Activated naive CD4-positive, alpha-beta T cell treated with anti-CD3 and anti-CD28 coated beads for 36 hours (primary cell): ENCODE measurements at regions not wholly inside any gene's neighbourhood (a gene's known extent, or its start where the extent isn't known, plus 50 kb on each side); places are given as distances from the start of the nearest gene placed in this dataset.
A peak's percentile ranks its signal among the peaks of the same experiment; 100 is the strongest.
"Not testable (repeated sequence)": the region's sequence is repeated elsewhere in the genome, so short reads cannot be mapped to it uniquely, and the experiment has no call there.

ENCODE experiments used
- CTCF ChIA-PET: fragments of 350-600 bp; sonication (Branson Sonifier 250); formaldehyde crosslinking; loops from one replicate; lab custom pipeline; 2021; ENCODE audit warnings: antibody characterized with exemption; lab: Charles Lee
- DNase-seq: peaks from one replicate; pipeline ENCODE4 v3.0.0-alpha.2; 2020
- H3K27ac Mint-ChIP-seq: one replicate; pipeline ENCODE4 v1.8.0; 2021; ENCODE audit warnings: mild to moderate bottlenecking, mixed read lengths
- H3K27me3 Mint-ChIP-seq: one replicate; pipeline ENCODE4 v1.8.0; 2021; ENCODE audit warnings: low read depth, mixed read lengths
- H3K36me3 Mint-ChIP-seq: one replicate; pipeline ENCODE4 v1.8.0; 2021; ENCODE audit warnings: low read depth, mixed read lengths
- H3K4me1 Mint-ChIP-seq: one replicate; pipeline ENCODE4 v1.8.0; 2021; ENCODE audit warnings: low read depth, mixed read lengths
- H3K4me3 Mint-ChIP-seq: one replicate; pipeline ENCODE4 v1.8.0; 2021; ENCODE audit warnings: mild to moderate bottlenecking, moderate library complexity, mixed read lengths
- H3K9me3 Mint-ChIP-seq: one replicate; pipeline ENCODE4 v1.8.0; 2021; ENCODE audit warnings: mixed read lengths
- intact Hi-C: fragments of 100-400 bp; cut with micrococcal nuclease; formaldehyde crosslinking; loops from one replicate; pipeline ENCODE4 v1.15.1; 2023

- intact Hi-C loops: loop anchor here (5.0 kb wide), 1 partner anchor 81 kb away; no protein-coding TSS in a partner anchor
- no peak overlapping the region for H3K27ac Mint-ChIP-seq
- CTCF ChIA-PET: no interaction called here
- no peaks in the 10 kb centered on the region for H3K27me3 Mint-ChIP-seq
- peaks cover 4% of the 10 kb centered on the region for H3K9me3 Mint-ChIP-seq
- H3K4me1 Mint-ChIP-seq: no peaks in the 10 kb centered on the region
- H3K4me3 Mint-ChIP-seq: no peak overlapping the region
- H3K36me3 Mint-ChIP-seq: no peaks in the 10 kb centered on the region
- DNase-seq: no peak
These were observed 187.5 kb upstream of the KL start for GRCh38 chr13:32828711-32829110.

DNA sequence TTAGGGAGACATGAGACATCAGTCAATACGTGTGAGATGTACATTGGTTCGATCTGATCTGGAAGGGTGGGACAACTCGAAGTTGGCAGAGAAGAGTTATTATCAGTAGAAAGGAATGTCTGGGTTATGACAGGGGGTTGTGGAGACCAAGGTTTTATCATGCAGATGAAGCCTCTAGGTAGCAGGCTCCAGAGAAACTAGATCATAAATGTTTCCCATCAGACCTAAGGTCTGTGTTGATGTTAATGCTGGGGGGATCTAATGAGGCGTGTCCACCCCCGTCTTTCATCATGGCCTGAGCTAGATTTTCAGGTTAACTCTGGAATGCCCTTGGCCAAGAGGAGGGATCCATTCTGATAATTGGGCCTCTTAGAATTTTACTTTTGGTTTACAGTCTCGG is 187.0 kb upstream of the KL start:
- intact Hi-C loops: loop anchor here (5.0 kb wide), 1 partner anchor 82 kb away; no protein-coding TSS in a partner anchor
- H3K4me1 Mint-ChIP-seq: no peaks in the 10 kb centered on the region
- no peak overlapping the region for H3K4me3 Mint-ChIP-seq
- H3K36me3 Mint-ChIP-seq: no peaks in the 10 kb centered on the region
- CTCF ChIA-PET: no interaction called here
- peaks cover 6% of the 10 kb centered on the region for H3K9me3 Mint-ChIP-seq
- DNase-seq: no peak
- no peak overlapping the region for H3K27ac Mint-ChIP-seq
- H3K27me3 Mint-ChIP-seq: no peaks in the 10 kb centered on the region

DNA sequence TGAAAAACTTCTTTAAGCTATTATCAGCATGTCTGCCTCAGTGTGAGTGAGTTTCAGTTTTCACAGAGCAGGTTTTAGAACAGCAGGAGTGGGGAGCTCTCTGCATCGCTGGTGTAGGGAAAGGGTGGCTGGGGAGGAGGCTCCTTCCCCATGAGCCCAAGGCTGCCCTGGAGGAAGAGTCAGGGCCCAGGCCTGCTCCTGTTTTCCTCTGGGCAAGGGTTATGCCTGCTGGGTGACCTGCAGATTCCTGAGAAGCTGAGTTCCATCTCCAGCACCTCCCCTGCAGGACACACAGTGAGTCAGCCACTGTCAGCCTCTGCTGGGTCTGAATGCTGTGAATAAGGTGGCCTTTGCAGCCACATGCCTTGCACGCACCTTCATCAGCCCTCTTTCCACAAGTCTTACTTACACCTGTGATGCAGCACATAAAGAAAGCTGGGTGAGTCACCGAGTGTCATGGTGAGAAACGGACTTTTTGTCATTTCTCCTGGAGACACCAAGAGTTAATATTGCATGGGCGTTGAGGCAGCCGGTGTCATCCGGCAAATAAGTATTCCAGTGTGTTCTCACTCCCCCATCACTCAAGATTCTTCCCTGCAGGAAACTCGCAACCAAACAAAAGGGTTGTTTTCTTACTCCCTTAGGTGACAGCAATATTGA is 186.4 kb upstream of the KL start:
- Mint-ChIP-seq H3K4me1 (no peaks in the 10 kb centered on the region), H3K27me3 (no peaks in the 10 kb centered on the region), H3K4me3 (no peak overlapping the region), H3K9me3 (peaks cover 6% of the 10 kb centered on the region), H3K27ac (no peak overlapping the region), H3K36me3 (no peaks in the 10 kb centered on the region)
- CTCF ChIA-PET: no interaction called here
- intact Hi-C loops: loop anchor here (5.0 kb wide), 1 partner anchor 83 kb away; no protein-coding TSS in a partner anchor
- no peak for DNase-seq

GRCh38 chr13:32830336-32831031 is 185.7 kb upstream of the KL start:
- no peak overlapping the region for H3K27ac Mint-ChIP-seq
- DNase-seq: no peak
- CTCF ChIA-PET: no interaction called here
- intact Hi-C loops: no loop called here
- H3K4me1 Mint-ChIP-seq: no peaks in the 10 kb centered on the region
- no peak overlapping the region for H3K4me3 Mint-ChIP-seq
- no peaks in the 10 kb centered on the region for H3K27me3 Mint-ChIP-seq
- H3K36me3 Mint-ChIP-seq: no peaks in the 10 kb centered on the region
- peaks cover 6% of the 10 kb centered on the region for H3K9me3 Mint-ChIP-seq

DNA sequence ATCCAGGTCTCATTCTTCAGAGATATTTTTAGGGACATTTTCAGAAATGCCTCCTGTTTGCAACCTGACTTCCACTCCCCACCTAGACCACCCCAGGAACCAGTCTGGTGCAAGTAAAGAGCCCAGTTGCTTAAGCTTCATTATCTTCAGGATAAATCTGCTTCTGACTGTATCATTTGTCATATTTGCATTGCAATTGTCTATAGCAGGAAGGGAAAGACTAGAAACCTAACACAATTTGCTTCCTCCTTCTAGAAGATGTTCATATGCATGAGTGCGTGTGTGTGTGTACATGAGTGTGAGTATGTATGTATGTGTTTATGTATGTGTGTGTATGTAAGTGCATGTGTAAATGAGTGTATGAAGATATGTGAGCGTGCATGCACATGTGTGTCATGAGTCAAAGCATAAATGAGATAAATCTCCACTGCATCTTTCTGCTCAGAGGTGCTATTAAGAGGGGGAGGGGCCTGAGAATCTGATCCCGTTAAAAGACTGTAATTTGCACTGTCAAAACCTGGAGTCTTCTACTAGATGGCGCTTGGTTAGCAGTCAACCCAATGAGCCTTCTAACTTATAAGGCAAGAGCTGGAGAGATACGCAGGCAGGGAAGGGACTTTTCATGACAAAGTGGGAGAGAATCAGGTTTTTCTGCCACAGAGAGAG is 178.8 kb upstream of the KL start:
- no peak for DNase-seq
- H3K27me3 Mint-ChIP-seq: no peaks in the 10 kb centered on the region
- peaks cover 11% of the 10 kb centered on the region for H3K9me3 Mint-ChIP-seq
- no peak overlapping the region for H3K4me3 Mint-ChIP-seq
- H3K4me1 Mint-ChIP-seq: peaks cover 17% of the 10 kb centered on the region
- no peaks in the 10 kb centered on the region for H3K36me3 Mint-ChIP-seq
- CTCF ChIA-PET: no interaction called here
- intact Hi-C loops: loop anchor here (5.0 kb wide), 1 partner anchor 180 kb away; the partner anchor contains the start of gene KL
- no peak overlapping the region for H3K27ac Mint-ChIP-seq

DNA sequence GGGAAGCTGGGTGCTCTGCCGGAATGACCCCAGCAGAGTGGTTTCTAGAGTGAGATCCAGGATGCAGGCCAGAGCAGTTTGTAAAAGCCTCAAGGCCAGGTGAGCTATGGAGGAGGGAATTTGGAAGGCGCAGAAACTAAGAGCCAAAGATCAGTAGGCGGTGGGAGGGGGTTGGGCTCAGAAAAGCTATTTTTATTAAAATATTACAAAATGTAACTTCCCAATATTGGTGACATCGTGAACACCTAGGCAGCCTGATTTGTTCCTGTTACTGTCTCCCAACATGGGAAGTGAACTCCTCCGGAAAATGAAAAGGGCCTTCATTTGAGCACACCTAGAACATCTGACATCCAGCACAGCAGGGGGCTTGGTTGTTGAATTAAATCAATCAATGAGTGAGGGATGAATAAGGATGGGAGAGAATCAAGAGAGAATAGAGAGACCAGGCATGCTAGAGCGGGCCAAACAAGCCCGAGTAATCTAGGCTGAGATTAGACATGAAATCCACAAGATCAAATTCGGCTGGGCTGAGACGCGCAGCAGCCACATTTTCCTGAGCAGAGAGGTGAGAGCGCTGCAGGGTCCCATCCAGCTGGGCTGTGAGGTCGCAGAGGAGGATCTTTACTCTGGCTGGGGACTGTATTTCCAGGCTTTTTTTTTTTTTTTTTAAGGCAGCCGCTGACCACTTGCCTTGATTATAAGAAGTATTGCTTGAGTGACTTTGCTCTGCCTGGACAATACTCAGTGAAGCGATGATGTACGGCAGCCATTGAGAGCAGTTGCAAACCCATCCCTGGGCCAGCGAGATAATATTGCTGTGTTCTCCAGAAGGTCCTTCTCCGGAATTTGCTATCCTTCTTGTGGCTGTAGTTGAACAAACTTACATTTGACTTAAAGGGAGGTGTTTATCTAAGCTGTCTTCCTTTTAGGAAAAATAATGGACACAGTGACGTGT is 178.0 kb upstream of the KL start:
- H3K36me3 Mint-ChIP-seq: no peaks in the 10 kb centered on the region
- no peak overlapping the region for H3K4me3 Mint-ChIP-seq
- H3K27ac Mint-ChIP-seq: no peak overlapping the region
- no peaks in the 10 kb centered on the region for H3K27me3 Mint-ChIP-seq
- peaks cover 11% of the 10 kb centered on the region for H3K9me3 Mint-ChIP-seq
- peaks cover 17% of the 10 kb centered on the region for H3K4me1 Mint-ChIP-seq
- intact Hi-C loops: loop anchor here (5.0 kb wide), 1 partner anchor 179 kb away; the partner anchor contains the start of gene KL
- CTCF ChIA-PET: no interaction called here
- no peak for DNase-seq

DNA sequence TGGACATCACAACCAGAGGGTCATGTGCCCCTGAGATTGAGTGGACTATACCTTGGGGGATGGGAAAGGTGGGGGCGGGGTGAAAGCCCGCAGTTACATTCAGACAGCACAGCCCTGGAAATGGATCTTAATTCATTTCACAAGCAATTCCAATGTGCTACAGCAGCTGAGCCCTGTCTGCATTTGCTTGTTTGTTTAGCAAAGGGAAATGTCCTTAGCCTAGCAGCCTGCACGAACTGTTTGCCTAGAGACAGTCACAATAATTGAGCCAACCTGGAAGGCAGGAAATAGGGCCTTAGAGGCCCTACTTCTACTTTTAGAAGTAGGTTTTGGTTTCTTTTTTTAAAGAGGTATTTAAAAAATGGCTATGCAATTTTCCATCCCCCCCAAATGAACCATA is 177.3 kb upstream of the KL start:
- H3K27me3 Mint-ChIP-seq: no peaks in the 10 kb centered on the region
- DNase-seq: peak; percentile 29
- CTCF ChIA-PET: no interaction called here
- H3K4me1 Mint-ChIP-seq: peaks cover 17% of the 10 kb centered on the region
- H3K9me3 Mint-ChIP-seq: peaks cover 5% of the 10 kb centered on the region
- intact Hi-C loops: loop anchor here (1.0 to 5.0 kb wide), 2 partner anchors 66 to 178 kb away; partner anchors contain the start of gene KL
- no peak overlapping the region for H3K27ac Mint-ChIP-seq
- no peak overlapping the region for H3K4me3 Mint-ChIP-seq
- H3K36me3 Mint-ChIP-seq: no peaks in the 10 kb centered on the region

GRCh38 chr13:32840113-32840512 is 176.1 kb upstream of the KL start:
- H3K36me3 Mint-ChIP-seq: no peaks in the 10 kb centered on the region
- CTCF ChIA-PET: no interaction called here
- H3K27ac Mint-ChIP-seq: no peak overlapping the region
- H3K9me3 Mint-ChIP-seq: peaks cover 7% of the 10 kb centered on the region
- H3K27me3 Mint-ChIP-seq: no peaks in the 10 kb centered on the region
- H3K4me1 Mint-ChIP-seq: peaks cover 17% of the 10 kb centered on the region
- no peak overlapping the region for H3K4me3 Mint-ChIP-seq
- no peak for DNase-seq
- intact Hi-C loops: no loop called here

DNA sequence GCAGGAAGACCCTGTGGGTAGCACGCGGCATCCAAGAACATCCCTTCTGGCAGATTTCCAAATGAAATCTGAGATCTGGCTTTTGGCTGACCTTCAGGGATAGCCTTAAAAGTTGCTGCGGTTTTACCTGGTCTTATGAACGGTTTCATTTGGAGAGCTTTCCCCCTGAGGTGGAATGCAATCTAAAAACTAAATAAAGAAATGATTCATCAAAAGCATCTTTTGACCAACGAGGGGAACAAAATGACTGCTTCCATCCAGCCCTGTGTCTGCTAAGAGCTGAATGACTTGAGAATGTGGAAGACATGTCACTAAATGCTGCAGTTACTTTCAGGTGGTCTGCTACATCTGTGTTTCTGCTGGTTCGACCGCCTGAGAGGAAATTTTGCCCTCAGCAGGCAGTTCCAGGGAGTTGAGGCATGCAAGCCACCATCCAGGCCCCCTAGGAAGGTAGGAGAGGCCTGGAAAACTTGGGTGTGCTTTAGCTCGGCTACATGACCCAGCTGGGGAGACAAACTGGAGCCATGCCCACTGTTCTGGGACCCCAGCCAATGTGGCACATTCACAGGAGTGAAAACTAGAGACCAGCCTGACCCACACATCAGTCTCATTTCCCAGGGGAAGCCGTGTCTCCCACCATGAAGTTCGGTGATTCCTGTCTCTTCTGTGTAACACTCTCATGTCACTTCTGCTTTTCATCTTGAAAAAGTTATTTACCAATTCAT is 175.1 kb upstream of the KL start:
- CTCF ChIA-PET: no interaction called here
- intact Hi-C loops: no loop called here
- no peak for DNase-seq
- Mint-ChIP-seq H3K36me3 (no peaks in the 10 kb centered on the region), H3K4me3 (no peak overlapping the region), H3K9me3 (peaks cover 3% of the 10 kb centered on the region), H3K27me3 (no peaks in the 10 kb centered on the region), H3K27ac (no peak overlapping the region), H3K4me1 (peaks cover 17% of the 10 kb centered on the region)

- Mint-ChIP-seq H3K27me3 (no peaks in the 10 kb centered on the region), H3K4me3 (no peak overlapping the region), H3K9me3 (peaks cover 3% of the 10 kb centered on the region), H3K36me3 (no peaks in the 10 kb centered on the region), H3K27ac (no peak overlapping the region), H3K4me1 (peaks cover 3% of the 10 kb centered on the region)
- intact Hi-C loops: no loop called here
- peak; percentile 7 for DNase-seq
- CTCF ChIA-PET: no interaction called here
These were observed 170.0 kb upstream of the KL start for GRCh38 chr13:32845952-32846950.

DNA sequence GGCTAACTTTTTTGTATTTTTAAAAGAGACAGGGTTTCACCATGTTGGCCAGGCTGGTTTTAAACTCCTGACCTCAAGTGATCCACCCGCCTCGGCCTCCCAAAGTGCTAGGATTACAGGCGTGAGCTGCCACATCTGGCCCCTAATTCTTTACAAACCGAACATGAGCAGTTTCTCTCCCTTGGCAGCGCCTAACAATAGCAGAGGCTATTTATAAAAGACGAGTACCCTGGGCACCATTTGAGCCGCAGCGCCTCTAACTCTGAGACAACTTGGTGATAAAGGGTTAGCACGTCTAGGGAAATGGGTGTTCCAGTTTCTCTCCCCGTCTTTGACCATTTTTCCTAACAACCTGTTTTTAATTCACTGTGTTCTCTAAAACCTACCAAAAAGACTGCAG is 168.2 kb upstream of the KL start:
- H3K4me3 Mint-ChIP-seq, intact Hi-C loops, H3K36me3 Mint-ChIP-seq, H3K27me3 Mint-ChIP-seq, DNase-seq, H3K9me3 Mint-ChIP-seq, H3K27ac Mint-ChIP-seq, H3K4me1 Mint-ChIP-seq, CTCF ChIA-PET: not testable (repeated sequence)
